ENCODE measurements at regions not wholly inside any gene's neighbourhood (a gene's known extent, or its start where the extent isn't known, plus 50 kb on each side); places are given as distances from the start of the nearest gene placed in this dataset.

DNA sequence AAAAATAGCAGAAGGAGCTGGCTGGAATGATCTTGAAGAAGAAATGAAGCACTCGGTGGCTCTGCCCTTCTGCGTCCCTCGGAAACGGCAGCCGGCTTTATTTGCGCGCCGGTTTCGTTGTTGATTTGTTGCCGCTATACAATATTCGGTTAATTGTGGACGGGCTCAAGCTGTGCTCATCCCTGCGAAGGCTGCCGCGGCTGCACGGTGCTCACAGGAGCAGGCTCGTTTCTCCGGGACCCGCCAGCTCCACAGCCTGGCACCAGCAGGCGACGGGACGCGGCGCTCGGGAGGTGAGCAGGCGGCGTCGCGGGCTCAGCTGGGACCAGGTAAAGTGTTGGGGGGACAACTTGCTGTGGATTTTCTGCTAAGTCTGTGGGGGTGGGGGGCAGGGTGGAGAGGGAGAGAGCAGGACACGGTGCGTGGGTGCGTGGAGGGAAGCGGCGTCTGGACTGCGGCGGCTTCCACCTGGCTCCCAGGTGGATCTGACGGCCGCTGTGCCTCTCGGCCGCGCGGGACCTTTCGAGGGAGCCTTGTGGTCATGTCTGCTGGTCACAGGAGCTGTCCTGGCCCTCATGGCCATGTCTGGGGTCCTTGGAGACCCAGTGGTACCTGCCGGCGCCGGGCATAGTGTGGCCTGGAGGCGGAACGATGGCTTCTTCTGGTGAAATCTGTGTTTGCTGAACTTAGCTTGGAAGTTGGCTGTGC lies 90.9 kb downstream of the TEX29 start:
- H3K36me3 ChIP-seq, result no peaks in the 10 kb centered on the region
- H3K4me3 ChIP-seq, result peak overlapping the region in 3 of 4 donors; percentile 26 to 30 (median 30)
- intact Hi-C loops (cut with DNase I), result no loop called here
- 31 to 55% methylated on average over 48 of the region's 48 CpGs for WGBS, 2 donors
- DNase-seq, result peak; percentile 12
- no peaks in the 10 kb centered on the region for H3K9me3 ChIP-seq
- no peak overlapping the region for H3K27ac ChIP-seq
- TF ChIP-seq POLR2AphosphoS5 (IDR thresholded peaks at IDR 0.05), result no peak
- no peak for TF ChIP-seq EP300 (IDR thresholded peaks at IDR 0.05)
- no peak for TF ChIP-seq POLR2A (IDR thresholded peaks at IDR 0.05)
- no peak for TF ChIP-seq CTCF (IDR thresholded peaks at IDR 0.05)
- H3K4me1 ChIP-seq, result no peaks in the 10 kb centered on the region
- H3K27me3 ChIP-seq, result peaks cover 0 to 27% (median 3%) of the 10 kb centered on the region in 3 donors

DNA sequence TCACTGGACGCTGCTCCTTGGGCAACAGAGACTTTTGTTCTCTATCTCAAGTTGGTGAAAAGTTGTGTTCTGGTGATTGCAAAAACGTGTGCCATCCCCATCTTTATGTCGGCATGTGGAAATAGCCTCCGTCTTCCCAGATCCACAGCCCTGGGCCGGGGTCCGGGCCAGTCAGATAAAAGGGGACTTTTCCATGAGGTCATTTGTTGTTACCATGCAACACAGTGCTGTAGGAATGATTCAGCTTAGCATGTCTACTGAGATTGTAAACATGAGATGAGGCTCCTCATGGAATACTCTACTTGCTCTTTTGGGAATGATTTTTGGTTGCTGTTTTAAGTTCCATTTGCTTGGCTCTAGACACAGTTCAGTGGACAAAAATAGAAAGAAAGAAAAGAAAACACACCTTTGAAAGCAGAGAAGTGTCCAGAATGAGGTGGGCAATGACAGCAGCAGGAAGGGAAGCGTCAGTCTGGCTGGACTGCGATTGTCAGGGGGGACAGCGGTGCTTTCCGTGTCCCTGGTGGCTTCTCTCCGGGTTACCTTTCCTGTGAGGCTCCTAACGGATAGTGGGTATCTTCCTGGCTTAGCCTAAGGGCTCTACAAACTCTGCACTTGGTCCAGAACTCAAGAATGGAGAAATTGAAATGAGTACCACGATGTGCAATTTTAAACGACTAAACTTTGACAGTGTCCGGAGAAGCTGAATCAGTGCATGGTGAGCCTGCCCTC lies 91.6 kb downstream of the TEX29 start:
- TF ChIP-seq POLR2A (IDR thresholded peaks at IDR 0.05) (no peak), CTCF (IDR thresholded peaks at IDR 0.05) (no peak), EP300 (IDR thresholded peaks at IDR 0.05) (no peak), POLR2AphosphoS5 (IDR thresholded peaks at IDR 0.05) (no peak)
- peak overlapping the region in 3 of 4 donors; percentile 13 to 30 (median 26) for H3K4me3 ChIP-seq
- WGBS, 2 donors, result 71 to 72% methylated on average over 15 of the region's 15 CpGs

DNA sequence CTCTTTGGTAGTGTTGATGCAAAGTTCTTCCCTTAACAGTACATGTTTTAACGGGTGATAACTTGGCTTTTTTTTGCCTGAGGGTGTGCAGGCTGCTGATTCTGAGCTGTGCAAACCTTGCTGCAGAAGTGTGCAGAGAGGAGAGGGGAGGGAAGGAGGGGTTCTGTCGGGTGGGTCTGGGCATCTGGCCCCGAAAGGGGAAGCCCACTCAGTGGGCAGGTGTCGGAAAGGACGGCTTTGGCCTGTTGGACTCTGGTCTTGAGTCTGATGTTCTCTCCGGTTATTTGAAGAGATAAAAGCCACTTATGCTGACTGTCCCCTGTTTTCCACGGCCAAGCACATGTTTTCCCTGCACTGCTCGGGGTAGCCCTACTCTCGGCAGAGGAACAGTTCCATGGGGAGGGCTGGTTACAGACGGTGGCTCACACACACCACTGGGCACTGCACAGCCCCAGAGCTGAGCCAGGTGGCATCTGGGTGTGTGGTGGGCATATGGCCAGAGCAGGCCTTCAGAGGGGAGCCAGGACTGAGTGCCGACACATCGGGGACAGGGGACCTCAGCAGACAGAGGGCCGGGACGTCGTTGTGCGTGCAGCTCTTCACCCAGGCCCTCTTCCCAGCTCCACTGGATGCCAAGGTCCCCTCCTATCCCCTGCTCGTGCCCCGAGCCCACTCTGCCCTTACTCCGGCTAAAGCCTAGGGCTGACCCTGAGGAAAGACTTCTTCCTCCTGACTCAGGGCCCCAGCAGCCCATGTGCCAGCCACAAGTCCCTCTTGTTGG lies 93.2 kb downstream of the TEX29 start:
- Histone ChIP-seq H3K9me3 (no peaks in the 10 kb centered on the region), H3K27me3 (peaks cover 0 to 37% (median 3%) of the 10 kb centered on the region in 3 donors), H3K27ac (no peak overlapping the region), H3K4me1 (no peaks in the 10 kb centered on the region), H3K36me3 (no peaks in the 10 kb centered on the region), H3K4me3 (no peak overlapping the region)
- WGBS, 2 donors, result 77 to 80% methylated on average over 19 of the region's 19 CpGs
- intact Hi-C loops (cut with DNase I), result no loop called here
- TF ChIP-seq CTCF (IDR thresholded peaks at IDR 0.05) (no peak), EP300 (IDR thresholded peaks at IDR 0.05) (no peak), POLR2A (IDR thresholded peaks at IDR 0.05) (no peak), POLR2AphosphoS5 (IDR thresholded peaks at IDR 0.05) (no peak)
- DNase-seq, result no peak

More for the DNA sequence above, 91.6 kb downstream of the TEX29 start:
- no peaks in the 10 kb centered on the region for H3K36me3 ChIP-seq
- intact Hi-C loops (cut with DNase I), result no loop called here
- H3K27ac ChIP-seq, result no peak overlapping the region
- peaks cover 0 to 34% (median 3%) of the 10 kb centered on the region in 3 donors for H3K27me3 ChIP-seq
- no peaks in the 10 kb centered on the region for H3K4me1 ChIP-seq
- no peak for DNase-seq
- no peaks in the 10 kb centered on the region for H3K9me3 ChIP-seq

DNA sequence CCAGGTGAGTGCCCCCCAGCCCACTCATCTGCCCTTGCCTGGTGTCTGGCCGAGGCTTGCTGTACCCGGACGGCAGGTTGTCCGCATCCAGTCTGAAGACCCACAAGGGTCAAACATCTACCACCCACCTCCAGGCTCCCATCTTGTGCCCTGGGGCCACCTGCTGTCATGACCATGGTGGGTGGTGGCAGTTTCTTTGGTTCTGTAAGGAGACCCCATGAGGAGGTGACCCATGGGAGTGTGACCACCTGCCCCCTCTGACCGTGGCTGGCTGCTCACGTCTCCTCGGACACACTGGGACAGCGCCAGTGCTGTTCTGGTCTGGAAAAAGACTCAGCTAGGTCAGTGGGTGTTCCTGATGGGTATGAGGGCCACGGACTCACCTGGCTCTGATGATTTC lies 93.9 kb downstream of the TEX29 start:
- H3K4me3 ChIP-seq, result no peak overlapping the region
- 73 to 90% methylated on average over 9 of the region's 9 CpGs for WGBS, 2 donors
- peaks cover 0 to 39% (median 3%) of the 10 kb centered on the region in 3 donors for H3K27me3 ChIP-seq
- no peaks in the 10 kb centered on the region for H3K9me3 ChIP-seq
- DNase-seq, result peak; percentile 40
- intact Hi-C loops (cut with DNase I), result no loop called here
- no peaks in the 10 kb centered on the region for H3K36me3 ChIP-seq
- no peaks in the 10 kb centered on the region for H3K4me1 ChIP-seq
- no peak overlapping the region for H3K27ac ChIP-seq
- TF ChIP-seq POLR2AphosphoS5 (IDR thresholded peaks at IDR 0.05) (no peak), CTCF (IDR thresholded peaks at IDR 0.05) (no peak), EP300 (IDR thresholded peaks at IDR 0.05) (no peak), POLR2A (IDR thresholded peaks at IDR 0.05) (no peak)

Measured in sigmoid colon (tissue), 6 donors.